ENCODE measurements at regions not wholly inside any gene's neighbourhood (a gene's known extent, or its start where the extent isn't known, plus 50 kb on each side); places are given as distances from the start of the nearest gene placed in this dataset.

DNA sequence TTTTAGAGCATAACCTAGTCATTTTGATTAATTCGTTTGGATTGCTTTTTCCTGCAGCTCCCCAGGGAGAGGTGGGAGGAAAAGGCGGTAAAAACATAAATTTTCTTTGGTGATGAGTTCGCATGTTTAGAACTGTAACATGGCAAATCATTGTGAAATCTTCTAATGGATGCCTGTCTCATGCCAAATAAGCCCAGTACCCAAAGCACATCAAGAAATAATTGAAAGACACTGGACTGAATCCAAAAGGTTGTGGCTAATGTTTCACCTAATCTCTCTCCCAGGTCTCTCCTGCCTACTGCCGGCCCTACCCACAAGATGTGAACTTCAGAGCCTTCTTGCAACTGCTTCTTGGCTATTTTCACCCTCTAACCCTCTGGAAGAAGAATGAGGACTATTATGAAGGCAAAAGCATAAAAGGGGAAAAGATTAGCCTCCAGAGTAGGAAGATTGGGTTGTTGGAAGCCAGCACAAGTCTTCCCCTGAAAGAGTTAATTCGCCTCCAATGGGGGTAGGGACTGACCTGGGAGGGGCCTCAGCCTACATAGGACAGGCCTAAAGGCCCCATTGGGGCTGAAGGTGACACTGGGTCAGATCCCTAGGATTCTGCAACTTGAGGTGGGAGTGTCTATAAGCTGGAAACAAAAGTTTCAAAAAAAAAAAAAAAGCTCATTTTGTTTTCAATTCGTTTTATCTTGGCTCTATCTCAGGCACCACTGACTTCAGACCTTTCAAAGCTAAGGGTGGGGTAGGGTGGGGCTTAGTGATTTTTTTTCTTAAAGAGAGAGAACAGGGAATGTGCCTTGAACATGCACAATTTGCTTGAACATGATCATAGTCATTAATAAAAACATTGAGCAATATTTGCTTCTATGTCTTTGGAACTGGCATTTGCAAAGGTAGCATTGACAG, 278.6 kb upstream of the KLF3 start (continued):
- no peak for TF ChIP-seq ZNF696 (CRISPR knock-in tag; conservative IDR thresholded peaks at IDR 0.05)
- no peak for TF ChIP-seq HLTF (IDR thresholded peaks at IDR 0.05)
- TF ChIP-seq SOX6 (IDR thresholded peaks at IDR 0.05) = no peak
- TF ChIP-seq HOMEZ (CRISPR knock-in tag; IDR thresholded peaks at IDR 0.05) = no peak
- TF ChIP-seq, protein P1, sequence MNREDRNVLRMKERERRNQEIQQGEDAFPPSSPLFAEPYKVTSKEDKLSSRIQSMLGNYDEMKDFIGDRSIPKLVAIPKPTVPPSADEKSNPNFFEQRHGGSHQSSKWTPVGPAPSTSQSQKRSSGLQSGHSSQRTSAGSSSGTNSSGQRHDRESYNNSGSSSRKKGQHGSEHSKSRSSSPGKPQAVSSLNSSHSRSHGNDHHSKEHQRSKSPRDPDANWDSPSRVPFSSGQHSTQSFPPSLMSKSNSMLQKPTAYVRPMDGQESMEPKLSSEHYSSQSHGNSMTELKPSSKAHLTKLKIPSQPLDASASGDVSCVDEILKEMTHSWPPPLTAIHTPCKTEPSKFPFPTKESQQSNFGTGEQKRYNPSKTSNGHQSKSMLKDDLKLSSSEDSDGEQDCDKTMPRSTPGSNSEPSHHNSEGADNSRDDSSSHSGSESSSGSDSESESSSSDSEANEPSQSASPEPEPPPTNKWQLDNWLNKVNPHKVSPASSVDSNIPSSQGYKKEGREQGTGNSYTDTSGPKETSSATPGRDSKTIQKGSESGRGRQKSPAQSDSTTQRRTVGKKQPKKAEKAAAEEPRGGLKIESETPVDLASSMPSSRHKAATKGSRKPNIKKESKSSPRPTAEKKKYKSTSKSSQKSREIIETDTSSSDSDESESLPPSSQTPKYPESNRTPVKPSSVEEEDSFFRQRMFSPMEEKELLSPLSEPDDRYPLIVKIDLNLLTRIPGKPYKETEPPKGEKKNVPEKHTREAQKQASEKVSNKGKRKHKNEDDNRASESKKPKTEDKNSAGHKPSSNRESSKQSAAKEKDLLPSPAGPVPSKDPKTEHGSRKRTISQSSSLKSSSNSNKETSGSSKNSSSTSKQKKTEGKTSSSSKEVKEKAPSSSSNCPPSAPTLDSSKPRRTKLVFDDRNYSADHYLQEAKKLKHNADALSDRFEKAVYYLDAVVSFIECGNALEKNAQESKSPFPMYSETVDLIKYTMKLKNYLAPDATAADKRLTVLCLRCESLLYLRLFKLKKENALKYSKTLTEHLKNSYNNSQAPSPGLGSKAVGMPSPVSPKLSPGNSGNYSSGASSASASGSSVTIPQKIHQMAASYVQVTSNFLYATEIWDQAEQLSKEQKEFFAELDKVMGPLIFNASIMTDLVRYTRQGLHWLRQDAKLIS (CRISPR knock-in tag; IDR thresholded peaks at IDR 0.05) = no peak
- no peak for TF ChIP-seq CAMTA2 (CRISPR knock-in tag; conservative IDR thresholded peaks at IDR 0.05)
- no peak for TF ChIP-seq SMC3 (conservative IDR thresholded peaks at IDR 0.05; ENCODE audit: insufficient read depth, low read depth, low read length)
- no peak for TF ChIP-seq TCF7 (IDR thresholded peaks at IDR 0.05; ENCODE audit: borderline replicate concordance)
- TF ChIP-seq RBM25 (IDR thresholded peaks at IDR 0.05; ENCODE audit: low read depth, low read length, severe bottlenecking) = no peak
- TF ChIP-seq JUND (IDR thresholded peaks at IDR 0.05; ENCODE audit: borderline replicate concordance, low read depth, low read length) = 0 out of 2 replicates have a peak, but pooled peaks have one; percentile 11
- no peak for TF ChIP-seq JUND (tag; IDR thresholded peaks at IDR 0.05; ENCODE audit: borderline replicate concordance, low read depth, low read length)
- TF ChIP-seq NR2C2 (CRISPR knock-in tag; IDR thresholded peaks at IDR 0.05) = no peak
- TF ChIP-seq NR2C2 (tag; IDR thresholded peaks at IDR 0.05) = 0 out of 2 replicates have a peak, but pooled peaks have one; percentile 34
- no peak for TF ChIP-seq ETV6 (IDR thresholded peaks at IDR 0.05; ENCODE audit: borderline replicate concordance in 1 of 2, low read depth in 2 of 2, low read length in 1 of 2)
- no peak for TF ChIP-seq ETV6 (CRISPR knock-in tag; IDR thresholded peaks at IDR 0.05; ENCODE audit: borderline replicate concordance)
- peak; percentile 56; the same call in 1 of the 2 replicates for TF ChIP-seq VEZF1 (CRISPR knock-in tag; IDR thresholded peaks at IDR 0.05)
- no peak for TF ChIP-seq MCM3 (IDR thresholded peaks at IDR 0.05)

All from K562 (cell line).